AG09309 (cell line): ENCODE measurements at regions not wholly inside any gene's neighbourhood (a gene's known extent, or its start where the extent isn't known, plus 50 kb on each side); places are given as distances from the start of the nearest gene placed in this dataset.

Experiments
- DNase-seq: peaks from one replicate; pipeline ENCODE4 v3.0.0-alpha.2; 2010; ENCODE audit warnings: low read depth
- H3K4me3 ChIP-seq: 2 replicates; pipeline ENCODE4 v1.5.1; 2011; ENCODE audit warnings: mild to moderate bottlenecking, low read depth, low read length, moderate library complexity; ENCODE audit not compliant: control insufficient read depth
- CTCF ChIP-seq: IDR thresholded peaks from 2 replicates; pipeline ENCODE4 v1.5.1; 2011; ENCODE audit warnings: mild to moderate bottlenecking, low read depth, low read length, inconsistent platforms; ENCODE audit not compliant: insufficient read depth, control insufficient read depth; ENCODE audit errors: missing control alignments

GRCh38 chr11:106178361-106178760 is 100.9 kb downstream of the AASDHPPT start:
- no peak for DNase-seq
- H3K4me3 ChIP-seq: no peak overlapping the region
- no peak for TF ChIP-seq CTCF

GRCh38 chr11:106179048-106179447 is 101.6 kb downstream of the AASDHPPT start:
- no peak for TF ChIP-seq CTCF
- H3K4me3 ChIP-seq: no peak overlapping the region
- DNase-seq: no peak

- no peak overlapping the region for H3K4me3 ChIP-seq
- TF ChIP-seq CTCF: no peak
- DNase-seq: no peak
Observed at GRCh38 chr11:106186630-106187029, 109.2 kb downstream of the AASDHPPT start.

GRCh38 chr11:106187860-106188456 is 110.5 kb downstream of the AASDHPPT start:
- no peak for TF ChIP-seq CTCF
- H3K4me3 ChIP-seq: no peak overlapping the region
- DNase-seq: no peak

GRCh38 chr11:106193956-106194355 is 116.5 kb downstream of the AASDHPPT start:
- no peak overlapping the region for H3K4me3 ChIP-seq
- DNase-seq: no peak
- no peak for TF ChIP-seq CTCF

GRCh38 chr11:106197438-106197837 is 120.0 kb downstream of the AASDHPPT start:
- DNase-seq: no peak
- TF ChIP-seq CTCF: no peak

GRCh38 chr11:106202935-106203620 is 125.6 kb downstream of the AASDHPPT start:
- DNase-seq: no peak
- H3K4me3 ChIP-seq: no peak overlapping the region
- no peak for TF ChIP-seq CTCF

More at GRCh38 chr11:106197438-106197837, 120.0 kb downstream of the AASDHPPT start:
- H3K4me3 ChIP-seq: no peak overlapping the region
